ENCODE measurements at regions not wholly inside any gene's neighbourhood (a gene's known extent, or its start where the extent isn't known, plus 50 kb on each side); places are given as distances from the start of the nearest gene placed in this dataset.

DNA sequence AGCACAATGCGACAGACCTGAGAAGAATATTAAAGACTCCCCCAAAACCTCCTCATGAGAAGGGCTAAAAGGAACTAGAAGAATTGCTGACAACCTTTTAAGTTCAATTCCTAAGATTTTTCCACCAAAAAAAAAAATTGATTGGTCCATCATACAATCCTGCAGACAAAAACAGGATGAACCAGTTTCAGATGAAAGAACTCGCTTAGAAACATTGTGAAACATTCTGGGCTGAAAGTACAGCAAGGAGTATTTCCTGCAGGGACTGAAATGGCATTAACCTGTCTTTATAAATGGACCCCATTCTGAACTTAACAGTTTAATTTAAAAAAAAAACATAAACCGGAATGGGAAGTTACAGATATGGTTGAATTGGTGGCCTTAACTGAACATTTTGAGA lies 96.0 kb upstream of the FAM174B start:
- TF ChIP-seq POLR2A (IDR thresholded peaks at IDR 0.05; ENCODE audit: low read depth, low read length) = no peak
- TF ChIP-seq SPI1 (IDR thresholded peaks at IDR 0.05; ENCODE audit: low read depth, low read length) = no peak
- TF ChIP-seq POLR2AphosphoS5 (IDR thresholded peaks at IDR 0.05; ENCODE audit: low read depth, low read length) = no peak
- TF ChIP-seq TAF1 (IDR thresholded peaks at IDR 0.05; ENCODE audit: low read depth, low read length) = no peak

All from GM12891 (cell line).